ENCODE measurements at regions not wholly inside any gene's neighbourhood (a gene's known extent, or its start where the extent isn't known, plus 50 kb on each side); places are given as distances from the start of the nearest gene placed in this dataset.

- H3K4me2 ChIP-seq (ENCODE audit: insufficient read depth, low read length) = no peak overlapping the region
- no peak overlapping the region for H2AFZ ChIP-seq (ENCODE audit: low read length)
- no peak for TF ChIP-seq CTCF (IDR thresholded peaks at IDR 0.05; ENCODE audit: extremely low read depth, low read depth, low read length)
- no peaks in the 10 kb centered on the region for H3K36me3 ChIP-seq (ENCODE audit: insufficient read depth, low read length)
- no peaks in the 10 kb centered on the region for H4K20me1 ChIP-seq (ENCODE audit: insufficient read depth, low read length)
- no peak overlapping the region for H3K27ac ChIP-seq (ENCODE audit: low read depth, low read length)
- H3K9me3 ChIP-seq (ENCODE audit: low read depth, low read length) = no peaks in the 10 kb centered on the region
- H3K4me3 ChIP-seq (ENCODE audit: insufficient read depth, low read length) = no peak overlapping the region
- H3K27me3 ChIP-seq (ENCODE audit: insufficient read depth, low read length) = no peaks in the 10 kb centered on the region
- DNase-seq (ENCODE audit: insufficient read length, low spot score, missing footprints) = no peak
- H3K79me2 ChIP-seq (ENCODE audit: insufficient read depth, low read length) = no peaks in the 10 kb centered on the region
- no peaks in the 10 kb centered on the region for H3K4me1 ChIP-seq (ENCODE audit: insufficient read depth, low read length)
Observed at GRCh38 chr1:189811960-189812359, 665.7 kb downstream of the BRINP3 start.

GRCh38 chr1:189816558-189816957, 661.1 kb downstream of the BRINP3 start:
- H3K9me3 ChIP-seq (ENCODE audit: low read depth, low read length) = no peaks in the 10 kb centered on the region
- H3K4me3 ChIP-seq (ENCODE audit: insufficient read depth, low read length) = no peak overlapping the region
- H3K4me1 ChIP-seq (ENCODE audit: insufficient read depth, low read length) = no peaks in the 10 kb centered on the region
- H4K20me1 ChIP-seq (ENCODE audit: insufficient read depth, low read length) = no peaks in the 10 kb centered on the region
- H3K27ac ChIP-seq (ENCODE audit: low read depth, low read length) = no peak overlapping the region
- H3K27me3 ChIP-seq (ENCODE audit: insufficient read depth, low read length) = no peaks in the 10 kb centered on the region
- no peak for TF ChIP-seq CTCF (IDR thresholded peaks at IDR 0.05; ENCODE audit: extremely low read depth, low read depth, low read length)
- no peak overlapping the region for H3K4me2 ChIP-seq (ENCODE audit: insufficient read depth, low read length)
- no peak overlapping the region for H2AFZ ChIP-seq (ENCODE audit: low read length)
- DNase-seq (ENCODE audit: insufficient read length, low spot score, missing footprints) = no peak
- no peaks in the 10 kb centered on the region for H3K36me3 ChIP-seq (ENCODE audit: insufficient read depth, low read length)
- no peaks in the 10 kb centered on the region for H3K79me2 ChIP-seq (ENCODE audit: insufficient read depth, low read length)

- TF ChIP-seq CTCF (IDR thresholded peaks at IDR 0.05; ENCODE audit: extremely low read depth, low read depth, low read length) = no peak
- Histone ChIP-seq H3K4me2 (ENCODE audit: insufficient read depth, low read length) (no peak overlapping the region), H3K27me3 (ENCODE audit: insufficient read depth, low read length) (no peaks in the 10 kb centered on the region), H2AFZ (ENCODE audit: low read length) (no peak overlapping the region), H3K36me3 (ENCODE audit: insufficient read depth, low read length) (no peaks in the 10 kb centered on the region), H4K20me1 (ENCODE audit: insufficient read depth, low read length) (no peaks in the 10 kb centered on the region), H3K4me1 (ENCODE audit: insufficient read depth, low read length) (no peaks in the 10 kb centered on the region), H3K79me2 (ENCODE audit: insufficient read depth, low read length) (no peaks in the 10 kb centered on the region), H3K27ac (ENCODE audit: low read depth, low read length) (no peak overlapping the region), H3K4me3 (ENCODE audit: insufficient read depth, low read length) (no peak overlapping the region), H3K9me3 (ENCODE audit: low read depth, low read length) (no peaks in the 10 kb centered on the region)
- no peak for DNase-seq (ENCODE audit: insufficient read length, low spot score, missing footprints)
Observed at GRCh38 chr1:189819751-189820150, 657.9 kb downstream of the BRINP3 start.

GRCh38 chr1:189821833-189822232, 655.8 kb downstream of the BRINP3 start:
- no peaks in the 10 kb centered on the region for H3K4me1 ChIP-seq (ENCODE audit: insufficient read depth, low read length)
- DNase-seq (ENCODE audit: insufficient read length, low spot score, missing footprints) = no peak

More at GRCh38 chr1:189821833-189822232, 655.8 kb downstream of the BRINP3 start:
- no peak overlapping the region for H3K27ac ChIP-seq (ENCODE audit: low read depth, low read length)
- no peaks in the 10 kb centered on the region for H3K36me3 ChIP-seq (ENCODE audit: insufficient read depth, low read length)
- TF ChIP-seq CTCF (IDR thresholded peaks at IDR 0.05; ENCODE audit: extremely low read depth, low read depth, low read length) = no peak
- H4K20me1 ChIP-seq (ENCODE audit: insufficient read depth, low read length) = no peaks in the 10 kb centered on the region
- H3K27me3 ChIP-seq (ENCODE audit: insufficient read depth, low read length) = no peaks in the 10 kb centered on the region
- no peak overlapping the region for H3K4me3 ChIP-seq (ENCODE audit: insufficient read depth, low read length)
- no peak overlapping the region for H2AFZ ChIP-seq (ENCODE audit: low read length)
- H3K9me3 ChIP-seq (ENCODE audit: low read depth, low read length) = no peaks in the 10 kb centered on the region
- H3K79me2 ChIP-seq (ENCODE audit: insufficient read depth, low read length) = no peaks in the 10 kb centered on the region
- H3K4me2 ChIP-seq (ENCODE audit: insufficient read depth, low read length) = no peak overlapping the region
